ENCODE measurements at regions not wholly inside any gene's neighbourhood (a gene's known extent, or its start where the extent isn't known, plus 50 kb on each side); places are given as distances from the start of the nearest gene placed in this dataset.

- no peak for DNase-seq
- peak; percentile 17 for ATAC-seq
These were observed 107.4 kb upstream of the ID2 start for GRCh38 chr2:8574196-8575037.

GRCh38 chr2:8575038-8575833, 106.6 kb upstream of the ID2 start:
- ATAC-seq (no peak), DNase-seq (peak; percentile 66)

GRCh38 chr2:8575834-8576423, 105.9 kb upstream of the ID2 start:
- DNase-seq (no peak), ATAC-seq (no peak)

- peak; percentile 81 for DNase-seq
- peak; percentile 63 for ATAC-seq
These were observed 105.2 kb upstream of the ID2 start for GRCh38 chr2:8576525-8577167.

- DNase-seq (no peak), ATAC-seq (no peak)
These were observed 104.3 kb upstream of the ID2 start for GRCh38 chr2:8577573-8577972.

- DNase-seq (no peak), ATAC-seq (no peak)
These were observed 103.3 kb upstream of the ID2 start for GRCh38 chr2:8578335-8579244.

GRCh38 chr2:8579485-8580085, 102.3 kb upstream of the ID2 start:
- no peak for DNase-seq
- ATAC-seq: no peak

- ATAC-seq (peak; percentile 60), DNase-seq (peak; percentile 55)
These were observed 101.3 kb upstream of the ID2 start for GRCh38 chr2:8580316-8581233.

GRCh38 chr2:8581234-8581561, 100.7 kb upstream of the ID2 start:
- no peak for ATAC-seq
- no peak for DNase-seq

- ATAC-seq: no peak
- no peak for DNase-seq
These were observed 100.2 kb upstream of the ID2 start for GRCh38 chr2:8581601-8582041.

- ATAC-seq (no peak), DNase-seq (no peak)
These were observed 99.7 kb upstream of the ID2 start for GRCh38 chr2:8582191-8582590.

- no peak for DNase-seq
- ATAC-seq: no peak
These were observed 99.0 kb upstream of the ID2 start for GRCh38 chr2:8582651-8583399.

- peak; percentile 97 for DNase-seq
- peak; percentile 60 for ATAC-seq
These were observed 98.3 kb upstream of the ID2 start for GRCh38 chr2:8583400-8584173.

GRCh38 chr2:8584174-8585066, 97.4 kb upstream of the ID2 start:
- ATAC-seq (no peak), DNase-seq (no peak)

- ATAC-seq (peak; percentile 67), DNase-seq (peak; percentile 63)
These were observed 95.3 kb upstream of the ID2 start for GRCh38 chr2:8586457-8587051.

GRCh38 chr2:8587251-8587791, 94.5 kb upstream of the ID2 start:
- ATAC-seq (no peak), DNase-seq (no peak)
